ENCODE measurements at regions not wholly inside any gene's neighbourhood (a gene's known extent, or its start where the extent isn't known, plus 50 kb on each side); places are given as distances from the start of the nearest gene placed in this dataset.

DNA sequence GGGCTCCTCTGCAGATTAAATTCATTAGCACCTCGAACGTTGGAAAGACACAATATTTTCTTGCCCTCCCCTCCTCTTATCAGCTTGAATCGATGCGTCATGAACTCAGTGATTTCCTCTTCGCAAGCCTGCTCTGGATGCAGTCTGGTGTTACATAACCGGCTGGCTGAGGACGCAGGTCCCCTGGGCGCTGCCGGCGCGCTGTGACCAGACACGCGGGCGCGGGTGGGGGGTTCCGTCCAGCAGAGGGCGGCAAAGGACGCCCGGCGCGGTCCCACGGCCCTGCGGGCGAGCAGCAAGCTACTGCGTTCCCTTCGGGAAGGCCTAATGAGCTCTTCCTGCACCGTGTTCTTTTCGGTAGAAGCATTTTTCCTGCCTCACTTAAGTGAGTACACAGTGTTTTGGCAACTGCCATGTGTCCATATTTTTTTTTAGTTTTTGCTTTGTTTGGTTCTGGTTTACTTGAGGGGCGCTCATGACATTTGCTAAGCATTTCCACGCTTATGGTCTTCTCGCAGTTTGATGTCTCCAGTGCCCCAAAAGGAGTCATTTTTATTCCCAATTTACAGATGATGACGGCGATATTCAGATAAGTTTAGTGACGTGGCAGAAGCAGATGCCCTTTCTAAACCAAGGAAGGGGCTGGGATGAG, 112.2 kb upstream of the MBNL2 start:
- Histone ChIP-seq H3K4me3 (ENCODE audit: low read length in 2 of 2) (peak overlapping the region in 1 of 2 donors; percentile 16), H3K4me1 (ENCODE audit: control insufficient read depth in 2 of 2, insufficient read depth in 2 of 2, low read length in 2 of 2) (peaks cover 7 to 10% of the 10 kb centered on the region in 2 donors), H3K9ac (ENCODE audit: low read depth in 1 of 2, low read length in 2 of 2) (peak overlapping the region in 1 of 2 donors; percentile 44), H3K9me3 (ENCODE audit: control insufficient read depth in 2 of 2, low read length in 2 of 2) (no peaks in the 10 kb centered on the region), H3K27me3 (ENCODE audit: control insufficient read depth in 2 of 2, insufficient read depth in 2 of 2, low read length in 2 of 2) (no peaks in the 10 kb centered on the region), H3K36me3 (ENCODE audit: control insufficient read depth in 2 of 2, insufficient read depth in 2 of 2, low read length in 2 of 2) (no peaks in the 10 kb centered on the region), H3K27ac (ENCODE audit: low read depth in 2 of 2, low read length in 2 of 2) (no peak overlapping the region)

- no peak overlapping the region for H3K27ac ChIP-seq (ENCODE audit: low read depth in 2 of 2, low read length in 2 of 2)
- H3K9ac ChIP-seq (ENCODE audit: low read depth in 1 of 2, low read length in 2 of 2): no peak overlapping the region
- H3K4me1 ChIP-seq (ENCODE audit: control insufficient read depth in 2 of 2, insufficient read depth in 2 of 2, low read length in 2 of 2): peaks cover 7 to 15% of the 10 kb centered on the region in 2 donors
Measured at GRCh38 chr13:97110936-97111335, 111.2 kb upstream of the MBNL2 start.

DNA sequence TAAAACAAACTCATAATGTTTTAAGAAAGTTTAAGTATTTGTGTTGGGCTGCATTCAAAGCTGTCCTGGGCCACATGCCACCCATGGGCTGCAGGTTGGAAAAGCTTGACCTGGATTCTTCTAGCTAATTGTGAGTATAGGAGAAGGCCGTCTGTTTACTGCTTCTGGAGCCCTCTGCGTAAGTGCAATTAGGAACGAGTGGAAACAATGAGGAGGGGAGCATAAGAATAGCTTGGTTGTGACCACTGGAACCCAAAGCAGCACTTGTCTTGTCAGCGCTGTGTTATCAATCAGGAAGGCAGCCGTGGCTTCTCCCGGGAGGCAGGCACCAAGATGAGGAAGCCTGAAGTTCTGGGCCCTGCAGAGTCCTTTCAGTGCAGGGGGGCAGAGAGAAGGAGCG, 110.4 kb upstream of the MBNL2 start:
- no peak overlapping the region for H3K27ac ChIP-seq (ENCODE audit: low read depth in 2 of 2, low read length in 2 of 2)
- H3K4me1 ChIP-seq (ENCODE audit: control insufficient read depth in 2 of 2, insufficient read depth in 2 of 2, low read length in 2 of 2): peaks cover 7 to 15% of the 10 kb centered on the region in 2 donors
- no peak overlapping the region for H3K9ac ChIP-seq (ENCODE audit: low read depth in 1 of 2, low read length in 2 of 2)

More at GRCh38 chr13:97110936-97111335, 111.2 kb upstream of the MBNL2 start:
- Histone ChIP-seq H3K36me3 (ENCODE audit: control insufficient read depth in 2 of 2, insufficient read depth in 2 of 2, low read length in 2 of 2) (no peaks in the 10 kb centered on the region), H3K4me3 (ENCODE audit: low read length in 2 of 2) (no peak overlapping the region), H3K9me3 (ENCODE audit: control insufficient read depth in 2 of 2, low read length in 2 of 2) (no peaks in the 10 kb centered on the region), H3K27me3 (ENCODE audit: control insufficient read depth in 2 of 2, insufficient read depth in 2 of 2, low read length in 2 of 2) (no peaks in the 10 kb centered on the region)

DNA sequence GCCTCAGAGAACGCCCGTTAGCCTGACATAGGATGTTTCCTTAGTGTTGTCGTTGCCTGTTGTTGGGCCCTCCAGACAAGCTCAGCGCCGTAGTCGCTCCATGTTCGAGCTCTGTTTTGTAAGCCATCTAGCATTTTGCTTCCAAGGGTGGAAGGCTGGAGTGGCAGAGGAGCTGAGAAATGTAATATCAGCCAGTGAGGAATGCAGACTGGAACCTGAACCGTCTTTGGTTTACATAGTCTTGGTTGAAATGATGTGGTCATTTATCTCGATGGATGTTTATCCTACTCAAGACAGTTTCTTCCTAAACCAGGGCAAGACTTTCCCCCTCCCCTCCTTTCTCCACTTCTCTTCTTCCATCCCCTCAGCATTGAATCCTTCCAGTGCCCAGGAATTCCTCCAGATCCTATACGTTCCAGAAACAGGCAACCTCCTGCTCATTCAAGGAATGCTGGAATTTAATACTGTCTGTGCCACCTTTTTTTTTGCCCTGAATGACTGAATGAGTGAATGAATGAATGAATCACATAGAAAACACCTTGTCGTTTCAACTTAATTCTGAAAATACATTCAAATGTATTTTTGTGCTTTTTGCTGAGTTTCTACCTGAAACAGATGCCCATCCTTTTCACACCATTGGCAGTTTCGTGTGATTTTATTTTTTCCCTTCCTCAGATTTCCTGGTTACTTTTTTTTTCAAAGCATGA, 109.5 kb upstream of the MBNL2 start:
- H3K4me3 ChIP-seq (ENCODE audit: low read length in 2 of 2): no peak overlapping the region
- H3K9me3 ChIP-seq (ENCODE audit: control insufficient read depth in 2 of 2, low read length in 2 of 2): no peaks in the 10 kb centered on the region
- no peaks in the 10 kb centered on the region for H3K36me3 ChIP-seq (ENCODE audit: control insufficient read depth in 2 of 2, insufficient read depth in 2 of 2, low read length in 2 of 2)
- H3K27me3 ChIP-seq (ENCODE audit: control insufficient read depth in 2 of 2, insufficient read depth in 2 of 2, low read length in 2 of 2): no peaks in the 10 kb centered on the region
- H3K27ac ChIP-seq (ENCODE audit: low read depth in 2 of 2, low read length in 2 of 2): peak overlapping the region in 1 of 2 donors; percentile 11
- no peak overlapping the region for H3K9ac ChIP-seq (ENCODE audit: low read depth in 1 of 2, low read length in 2 of 2)
- peaks cover 7 to 15% of the 10 kb centered on the region in 2 donors for H3K4me1 ChIP-seq (ENCODE audit: control insufficient read depth in 2 of 2, insufficient read depth in 2 of 2, low read length in 2 of 2)

More for the DNA sequence above, 110.4 kb upstream of the MBNL2 start:
- Histone ChIP-seq H3K9me3 (ENCODE audit: control insufficient read depth in 2 of 2, low read length in 2 of 2) (no peaks in the 10 kb centered on the region), H3K4me3 (ENCODE audit: low read length in 2 of 2) (no peak overlapping the region), H3K36me3 (ENCODE audit: control insufficient read depth in 2 of 2, insufficient read depth in 2 of 2, low read length in 2 of 2) (no peaks in the 10 kb centered on the region), H3K27me3 (ENCODE audit: control insufficient read depth in 2 of 2, insufficient read depth in 2 of 2, low read length in 2 of 2) (no peaks in the 10 kb centered on the region)

DNA sequence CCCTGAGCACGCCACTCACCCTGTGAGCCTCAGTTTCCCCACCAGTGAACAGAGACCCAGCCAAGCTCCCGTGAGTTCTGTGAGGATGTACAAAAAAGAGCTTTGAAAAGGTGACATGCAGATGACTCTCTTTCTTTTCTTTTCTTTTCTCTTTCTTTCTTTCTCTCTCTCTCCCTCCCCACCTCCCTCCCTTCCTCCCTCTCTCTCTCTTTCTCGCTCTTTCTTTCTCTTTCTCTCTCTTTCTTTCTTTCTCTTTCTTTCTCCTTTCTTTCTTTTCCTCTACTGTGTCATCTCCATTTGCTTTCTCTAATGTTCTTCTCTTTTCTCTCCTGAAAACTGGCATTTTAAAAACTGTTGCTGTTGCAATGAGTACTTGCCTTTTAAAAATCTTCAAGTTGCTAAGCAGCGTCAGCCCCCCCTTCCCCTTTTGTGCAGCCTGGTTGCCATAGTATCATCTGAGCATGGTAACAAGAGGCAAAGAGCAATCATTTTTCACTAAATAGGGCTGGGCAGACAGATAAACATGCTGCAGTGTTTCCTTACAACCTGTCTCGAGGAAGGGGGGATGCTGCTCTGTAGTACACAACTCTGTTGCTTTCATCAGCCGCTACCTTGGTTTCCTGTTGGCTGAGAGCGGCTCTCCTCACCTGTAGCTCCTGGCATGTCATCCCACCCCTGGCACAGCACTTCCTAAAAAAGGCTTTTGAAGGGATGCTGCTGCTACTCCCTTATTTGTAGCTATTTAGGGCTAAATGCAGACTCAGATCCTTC, 108.7 kb upstream of the MBNL2 start:
- H3K9ac ChIP-seq (ENCODE audit: low read depth in 1 of 2, low read length in 2 of 2): no peak overlapping the region
- peaks cover 7 to 15% of the 10 kb centered on the region in 2 donors for H3K4me1 ChIP-seq (ENCODE audit: control insufficient read depth in 2 of 2, insufficient read depth in 2 of 2, low read length in 2 of 2)
- H3K4me3 ChIP-seq (ENCODE audit: low read length in 2 of 2): no peak overlapping the region
- H3K36me3 ChIP-seq (ENCODE audit: control insufficient read depth in 2 of 2, insufficient read depth in 2 of 2, low read length in 2 of 2): no peaks in the 10 kb centered on the region
- H3K9me3 ChIP-seq (ENCODE audit: control insufficient read depth in 2 of 2, low read length in 2 of 2): no peaks in the 10 kb centered on the region
- H3K27me3 ChIP-seq (ENCODE audit: control insufficient read depth in 2 of 2, insufficient read depth in 2 of 2, low read length in 2 of 2): no peaks in the 10 kb centered on the region
- H3K27ac ChIP-seq (ENCODE audit: low read depth in 2 of 2, low read length in 2 of 2): peak overlapping the region in 1 of 2 donors; percentile 11

- Histone ChIP-seq H3K9me3 (ENCODE audit: control insufficient read depth in 2 of 2, low read length in 2 of 2) (no peaks in the 10 kb centered on the region), H3K9ac (ENCODE audit: low read depth in 1 of 2, low read length in 2 of 2) (no peak overlapping the region), H3K4me1 (ENCODE audit: control insufficient read depth in 2 of 2, insufficient read depth in 2 of 2, low read length in 2 of 2) (peaks cover 5 to 13% of the 10 kb centered on the region in 2 donors), H3K27me3 (ENCODE audit: control insufficient read depth in 2 of 2, insufficient read depth in 2 of 2, low read length in 2 of 2) (no peaks in the 10 kb centered on the region), H3K36me3 (ENCODE audit: control insufficient read depth in 2 of 2, insufficient read depth in 2 of 2, low read length in 2 of 2) (no peaks in the 10 kb centered on the region), H3K27ac (ENCODE audit: low read depth in 2 of 2, low read length in 2 of 2) (peak overlapping the region in 1 of 2 donors; percentile 66), H3K4me3 (ENCODE audit: low read length in 2 of 2) (no peak overlapping the region)
Measured at GRCh38 chr13:97114651-97115050, 107.5 kb upstream of the MBNL2 start.

DNA sequence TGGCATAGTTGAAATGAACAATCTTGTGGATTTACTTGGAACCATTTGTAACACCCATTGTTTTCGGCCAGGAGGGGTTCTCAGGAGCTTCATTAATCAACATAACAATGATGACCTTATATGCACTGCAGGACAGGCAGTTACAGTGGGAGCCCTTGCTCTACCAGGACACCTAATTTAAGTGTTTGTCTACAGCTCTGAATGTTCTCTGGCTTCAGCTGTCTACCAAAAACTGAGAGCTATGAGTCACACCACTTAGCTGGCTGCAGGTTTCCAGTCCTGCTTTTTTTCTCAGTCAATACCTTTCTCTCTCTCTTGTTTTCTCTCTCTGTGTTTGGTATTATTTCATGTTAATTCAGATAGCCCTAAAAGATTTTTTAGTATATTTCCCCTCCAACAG, 105.4 kb upstream of the MBNL2 start:
- H3K9me3 ChIP-seq (ENCODE audit: control insufficient read depth in 2 of 2, low read length in 2 of 2): no peaks in the 10 kb centered on the region
- no peak overlapping the region for H3K9ac ChIP-seq (ENCODE audit: low read depth in 1 of 2, low read length in 2 of 2)
- no peaks in the 10 kb centered on the region for H3K27me3 ChIP-seq (ENCODE audit: control insufficient read depth in 2 of 2, insufficient read depth in 2 of 2, low read length in 2 of 2)
- H3K4me1 ChIP-seq (ENCODE audit: control insufficient read depth in 2 of 2, insufficient read depth in 2 of 2, low read length in 2 of 2): peaks cover 5 to 8% of the 10 kb centered on the region in 2 donors
- no peak overlapping the region for H3K27ac ChIP-seq (ENCODE audit: low read depth in 2 of 2, low read length in 2 of 2)
- H3K4me3 ChIP-seq (ENCODE audit: low read length in 2 of 2): no peak overlapping the region
- no peaks in the 10 kb centered on the region for H3K36me3 ChIP-seq (ENCODE audit: control insufficient read depth in 2 of 2, insufficient read depth in 2 of 2, low read length in 2 of 2)

- peaks cover 5 to 8% of the 10 kb centered on the region in 2 donors for H3K4me1 ChIP-seq (ENCODE audit: control insufficient read depth in 2 of 2, insufficient read depth in 2 of 2, low read length in 2 of 2)
- H3K9ac ChIP-seq (ENCODE audit: low read depth in 1 of 2, low read length in 2 of 2): no peak overlapping the region
- H3K36me3 ChIP-seq (ENCODE audit: control insufficient read depth in 2 of 2, insufficient read depth in 2 of 2, low read length in 2 of 2): no peaks in the 10 kb centered on the region
Measured at GRCh38 chr13:97117388-97117910, 104.7 kb upstream of the MBNL2 start.

DNA sequence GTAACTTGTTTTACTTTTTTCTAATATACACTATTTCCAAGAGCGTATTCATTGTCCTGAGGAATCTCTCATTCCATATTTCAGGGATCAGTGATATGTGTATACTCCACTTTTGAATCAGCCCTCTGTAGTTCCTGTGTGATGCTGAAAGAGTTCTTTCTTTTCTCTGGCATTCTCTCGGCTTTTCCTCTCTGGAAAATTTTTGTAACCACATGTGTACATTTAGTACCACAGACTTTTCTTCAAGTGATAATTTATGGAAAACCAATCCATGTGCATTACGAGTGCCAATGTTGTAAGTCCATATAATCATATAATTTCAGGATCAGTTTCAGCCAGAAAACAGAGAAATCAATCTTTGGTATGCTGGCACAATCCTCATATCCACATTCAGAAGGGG, 102.2 kb upstream of the MBNL2 start:
- Histone ChIP-seq H3K36me3 (ENCODE audit: control insufficient read depth in 2 of 2, insufficient read depth in 2 of 2, low read length in 2 of 2) (no peaks in the 10 kb centered on the region), H3K9ac (ENCODE audit: low read depth in 1 of 2, low read length in 2 of 2) (no peak overlapping the region), H3K4me1 (ENCODE audit: control insufficient read depth in 2 of 2, insufficient read depth in 2 of 2, low read length in 2 of 2) (peaks cover 0 to 5% of the 10 kb centered on the region in 2 donors), H3K27ac (ENCODE audit: low read depth in 2 of 2, low read length in 2 of 2) (no peak overlapping the region), H3K27me3 (ENCODE audit: control insufficient read depth in 2 of 2, insufficient read depth in 2 of 2, low read length in 2 of 2) (no peaks in the 10 kb centered on the region), H3K9me3 (ENCODE audit: control insufficient read depth in 2 of 2, low read length in 2 of 2) (no peaks in the 10 kb centered on the region), H3K4me3 (ENCODE audit: low read length in 2 of 2) (no peak overlapping the region)

More at GRCh38 chr13:97117388-97117910, 104.7 kb upstream of the MBNL2 start:
- Histone ChIP-seq H3K9me3 (ENCODE audit: control insufficient read depth in 2 of 2, low read length in 2 of 2) (no peaks in the 10 kb centered on the region), H3K4me3 (ENCODE audit: low read length in 2 of 2) (no peak overlapping the region), H3K27me3 (ENCODE audit: control insufficient read depth in 2 of 2, insufficient read depth in 2 of 2, low read length in 2 of 2) (no peaks in the 10 kb centered on the region), H3K27ac (ENCODE audit: low read depth in 2 of 2, low read length in 2 of 2) (no peak overlapping the region)

- Histone ChIP-seq H3K36me3 (ENCODE audit: control insufficient read depth in 2 of 2, insufficient read depth in 2 of 2, low read length in 2 of 2) (no peaks in the 10 kb centered on the region), H3K4me1 (ENCODE audit: control insufficient read depth in 2 of 2, insufficient read depth in 2 of 2, low read length in 2 of 2) (peaks cover 0 to 3% of the 10 kb centered on the region in 2 donors), H3K9me3 (ENCODE audit: control insufficient read depth in 2 of 2, low read length in 2 of 2) (no peaks in the 10 kb centered on the region), H3K27ac (ENCODE audit: low read depth in 2 of 2, low read length in 2 of 2) (no peak overlapping the region), H3K4me3 (ENCODE audit: low read length in 2 of 2) (no peak overlapping the region), H3K27me3 (ENCODE audit: control insufficient read depth in 2 of 2, insufficient read depth in 2 of 2, low read length in 2 of 2) (no peaks in the 10 kb centered on the region), H3K9ac (ENCODE audit: low read depth in 1 of 2, low read length in 2 of 2) (no peak overlapping the region)
Measured at GRCh38 chr13:97120346-97120745, 101.8 kb upstream of the MBNL2 start.

Measured in mucosa of rectum (tissue), 2 donors.